ENCODE measurements at regions not wholly inside any gene's neighbourhood (a gene's known extent, or its start where the extent isn't known, plus 50 kb on each side); places are given as distances from the start of the nearest gene placed in this dataset.

- DNase-seq, result no peak
- no peak for TF ChIP-seq GATA1 (IDR thresholded peaks at IDR 0.05; ENCODE audit: low read depth, low read length)
- TF ChIP-seq POLR2A (IDR thresholded peaks at IDR 0.05; ENCODE audit: low read length), result no peak
Measured at GRCh38 chr2:223652902-223653301, 50.7 kb upstream of the SCG2 start.

- no peak for DNase-seq
- TF ChIP-seq POLR2A (IDR thresholded peaks at IDR 0.05; ENCODE audit: low read length) (no peak), GATA1 (IDR thresholded peaks at IDR 0.05; ENCODE audit: low read depth, low read length) (no peak)
Measured at GRCh38 chr2:223652122-223652521, 50.0 kb upstream of the SCG2 start.

All from erythroblast (primary cell).